GM12873 (cell line): ENCODE measurements at regions not wholly inside any gene's neighbourhood (a gene's known extent, or its start where the extent isn't known, plus 50 kb on each side); places are given as distances from the start of the nearest gene placed in this dataset.

Source experiments
- TF ChIP-seq, protein P1 (sequence below): IDR thresholded peaks from 2 replicates; pipeline ENCODE4 v1.5.1; 2012; ENCODE audit warnings: low read depth, mild to moderate bottlenecking, moderate library complexity, low read length, control low read depth; ENCODE audit not compliant: insufficient read depth; ENCODE audit errors: missing control alignments

DNA sequence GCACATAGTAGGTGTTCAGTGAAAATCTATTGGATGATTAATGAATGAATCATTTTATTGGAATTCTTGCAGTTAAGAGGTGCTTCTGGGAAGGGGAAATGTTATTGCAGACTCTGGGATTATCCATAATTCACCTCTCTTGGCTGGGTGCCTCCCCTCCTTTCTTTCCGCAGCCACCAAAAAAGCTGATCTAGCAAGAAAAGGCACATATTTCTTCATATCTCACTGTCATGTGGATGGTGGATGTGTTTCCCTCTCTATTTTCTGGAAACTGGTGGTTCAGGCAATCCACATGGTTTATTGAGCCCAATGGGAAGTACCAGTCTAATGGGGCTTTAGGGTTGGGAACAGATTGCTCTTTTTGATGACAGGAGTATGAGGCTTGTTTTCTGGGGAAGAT, 151.1 kb upstream of the ROPN1 start:
- TF ChIP-seq, protein P1, sequence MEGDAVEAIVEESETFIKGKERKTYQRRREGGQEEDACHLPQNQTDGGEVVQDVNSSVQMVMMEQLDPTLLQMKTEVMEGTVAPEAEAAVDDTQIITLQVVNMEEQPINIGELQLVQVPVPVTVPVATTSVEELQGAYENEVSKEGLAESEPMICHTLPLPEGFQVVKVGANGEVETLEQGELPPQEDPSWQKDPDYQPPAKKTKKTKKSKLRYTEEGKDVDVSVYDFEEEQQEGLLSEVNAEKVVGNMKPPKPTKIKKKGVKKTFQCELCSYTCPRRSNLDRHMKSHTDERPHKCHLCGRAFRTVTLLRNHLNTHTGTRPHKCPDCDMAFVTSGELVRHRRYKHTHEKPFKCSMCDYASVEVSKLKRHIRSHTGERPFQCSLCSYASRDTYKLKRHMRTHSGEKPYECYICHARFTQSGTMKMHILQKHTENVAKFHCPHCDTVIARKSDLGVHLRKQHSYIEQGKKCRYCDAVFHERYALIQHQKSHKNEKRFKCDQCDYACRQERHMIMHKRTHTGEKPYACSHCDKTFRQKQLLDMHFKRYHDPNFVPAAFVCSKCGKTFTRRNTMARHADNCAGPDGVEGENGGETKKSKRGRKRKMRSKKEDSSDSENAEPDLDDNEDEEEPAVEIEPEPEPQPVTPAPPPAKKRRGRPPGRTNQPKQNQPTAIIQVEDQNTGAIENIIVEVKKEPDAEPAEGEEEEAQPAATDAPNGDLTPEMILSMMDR, result no peak

DNA sequence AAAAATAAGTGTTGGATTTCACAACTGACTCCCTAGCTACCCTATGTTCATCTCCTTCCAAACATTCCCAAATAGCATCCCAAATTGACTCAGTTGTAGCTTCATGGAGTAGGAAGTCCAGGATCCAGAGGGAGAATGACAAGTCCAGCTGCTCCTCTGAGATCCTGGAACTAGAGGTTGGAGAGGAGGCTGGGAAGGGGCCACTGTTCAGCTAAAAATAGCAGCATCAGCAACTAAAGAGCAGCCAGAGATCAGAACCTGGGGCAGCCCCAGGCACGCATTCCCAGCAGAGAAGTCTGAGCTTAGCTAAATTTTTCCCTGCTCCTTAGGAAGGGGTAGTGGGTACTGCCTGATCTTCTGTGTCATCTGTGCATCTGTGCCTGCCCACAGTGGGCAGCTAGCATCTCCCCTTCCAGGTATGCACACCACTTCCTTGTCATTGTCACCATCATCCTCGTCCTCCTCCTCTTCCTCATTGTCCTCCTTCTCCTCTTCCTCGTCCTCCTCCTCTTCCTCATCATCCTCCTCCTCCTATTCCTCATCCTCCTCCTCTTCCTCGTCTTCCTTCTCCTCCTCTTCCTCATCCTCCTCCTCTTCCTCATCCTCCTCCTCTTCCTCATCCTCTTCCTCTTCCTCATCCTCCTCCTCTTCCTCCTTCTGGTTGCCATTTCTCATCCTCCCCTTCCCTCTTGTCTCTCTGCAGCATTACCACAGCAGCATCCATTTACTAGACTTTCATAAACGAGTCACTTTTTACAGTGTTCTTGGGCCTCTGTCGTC, 152.3 kb upstream of the ROPN1 start:
- TF ChIP-seq, protein P1, result no peak

- TF ChIP-seq, protein P1, result no peak
These were observed 155.5 kb upstream of the ROPN1 start for GRCh38 chr3:124147429-124147828.

GRCh38 chr3:124147946-124148345, 156.0 kb upstream of the ROPN1 start:
- TF ChIP-seq, protein P1, result no peak

GRCh38 chr3:124149081-124149480, 157.2 kb upstream of the ROPN1 start:
- TF ChIP-seq, protein P1, result no peak

- TF ChIP-seq, protein P1, result no peak
These were observed 157.8 kb upstream of the ROPN1 start for GRCh38 chr3:124149771-124150170.

DNA sequence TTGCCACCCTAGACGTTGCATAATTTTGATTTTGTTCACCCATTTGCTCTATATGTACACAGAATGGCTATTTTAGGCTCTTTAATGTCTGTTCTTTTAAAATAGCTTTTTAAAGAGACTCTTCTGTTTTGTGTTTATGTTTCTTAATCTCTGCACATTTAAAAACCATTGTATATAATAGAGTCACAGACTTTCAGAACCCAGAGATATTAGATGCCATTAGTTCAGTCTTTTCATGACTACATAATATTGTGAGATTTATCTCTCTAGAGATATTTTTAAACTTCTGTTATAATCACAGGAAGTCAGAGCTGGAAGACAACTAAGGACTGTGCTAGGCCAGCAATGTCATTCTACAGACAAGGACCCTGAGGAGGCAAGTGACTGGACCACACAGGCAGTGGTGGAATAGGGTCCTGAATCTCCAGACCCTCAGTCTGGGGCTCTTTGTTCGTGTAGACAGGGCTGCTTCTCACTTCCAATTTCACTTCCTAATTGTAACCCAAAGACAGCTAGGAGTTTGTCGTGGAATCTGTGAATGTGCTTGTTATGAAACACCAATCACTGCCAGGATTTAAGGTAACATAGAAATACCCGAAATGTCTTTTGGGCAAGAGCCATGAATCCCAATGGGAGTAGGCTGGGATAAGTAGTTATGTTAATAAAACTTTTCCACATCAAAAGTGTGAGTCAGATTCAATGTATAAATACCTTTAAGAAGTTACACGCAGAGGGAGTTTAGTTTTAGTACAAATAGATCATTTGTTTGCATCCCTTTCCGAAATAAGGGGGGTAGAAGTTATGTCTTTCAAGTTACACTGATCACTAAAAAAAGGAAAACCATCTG, 165.2 kb upstream of the ROPN1 start:
- TF ChIP-seq, protein P1, result no peak
